IMR-90 (cell line): ENCODE measurements at regions not wholly inside any gene's neighbourhood (a gene's known extent, or its start where the extent isn't known, plus 50 kb on each side); places are given as distances from the start of the nearest gene placed in this dataset.

ENCODE experiments used
- ATAC-seq: fragments of 200-7000 bp; cut with Tn5 transposase; 2 replicates; pipeline ENCODE4 v1.9.1; 2020; ENCODE audit warnings: low read depth, mild to moderate bottlenecking, moderate library complexity
- BruUV-seq: library from RNA; stranded (reverse); fragments of 400-500 nt; replicated peaks from 2 replicates; lab custom pipeline; 2021; lab: Mats Ljungman, UMichigan
- CTCF ChIA-PET: fragments of 300-600 bp; formaldehyde crosslinking; extraction: SDS; loops from one replicate; lab custom pipeline; 2021; ENCODE audit warnings: antibody characterized with exemption; lab: Yijun Ruan, JAX
- POLR2A ChIA-PET: fragments of 300-600 bp; sonication (Branson Sonifier 250); formaldehyde crosslinking; loops from one replicate; lab custom pipeline; 2022; ENCODE audit warnings: antibody characterized with exemption; ENCODE audit not compliant: unreplicated experiment; lab: Charles Lee
- DNase-seq: peaks from one replicate; pipeline ENCODE4 v3.0.0; 2013
- H2AFZ ChIP-seq: replicated peaks from 2 replicates; pipeline ENCODE3; 2013; ENCODE audit warnings: low read length, mild to moderate bottlenecking; ENCODE audit not compliant: poor library complexity
- H2AK5ac ChIP-seq: 2 replicates; pipeline ENCODE4 v1.6.1; 2013; ENCODE audit warnings: low read depth, low read length, inconsistent platforms
- H2AK9ac ChIP-seq: replicated peaks from 2 replicates; pipeline ENCODE3; 2013; ENCODE audit warnings: mild to moderate bottlenecking, low read depth, low read length, moderate library complexity; ENCODE audit not compliant: poor library complexity
- H2BK120ac ChIP-seq: 2 replicates; pipeline ENCODE4 v1.6.1; 2013; ENCODE audit warnings: low read depth, low read length, inconsistent platforms
- H2BK15ac ChIP-seq: 3 replicates; pipeline ENCODE4 v1.6.1; 2013; ENCODE audit warnings: low read depth, low read length, inconsistent platforms
- H2BK20ac ChIP-seq: 2 replicates; pipeline ENCODE4 v1.6.1; 2013; ENCODE audit warnings: low read depth, mild to moderate bottlenecking, inconsistent platforms, low read length, moderate library complexity
- H2BK5ac ChIP-seq: 2 replicates; pipeline ENCODE4 v1.6.1; 2013; ENCODE audit warnings: mild to moderate bottlenecking, low read depth, low read length, inconsistent platforms; ENCODE audit not compliant: poor library complexity, severe bottlenecking
- H3K14ac ChIP-seq: replicated peaks from 2 replicates; pipeline ENCODE4 v1.6.1; 2013; ENCODE audit warnings: low read depth, low read length, inconsistent platforms
- H3K18ac ChIP-seq: 2 replicates; pipeline ENCODE4 v1.6.1; 2013; ENCODE audit warnings: low read depth, low read length, control low read depth
- H3K23ac ChIP-seq: 2 replicates; pipeline ENCODE4 v1.6.1; 2013; ENCODE audit warnings: low read depth, low read length, inconsistent platforms
- H3K27ac ChIP-seq: 2 replicates; pipeline ENCODE4 v1.5.1; 2013; ENCODE audit warnings: mild to moderate bottlenecking, control low read depth, low read length; ENCODE audit not compliant: insufficient read depth
- H3K27me3 ChIP-seq: 2 replicates; pipeline ENCODE4 v1.6.1; 2013; ENCODE audit warnings: low read length; ENCODE audit not compliant: control insufficient read depth, insufficient read depth
- H3K36me3 ChIP-seq: 2 replicates; pipeline ENCODE4 v1.6.1; 2013; ENCODE audit warnings: low read length, mixed read lengths; ENCODE audit not compliant: control insufficient read depth, insufficient read depth
- H3K4ac ChIP-seq: 2 replicates; pipeline ENCODE4 v1.6.1; 2013; ENCODE audit warnings: low read depth, low read length, inconsistent platforms
- H3K4me1 ChIP-seq: 2 replicates; pipeline ENCODE4 v1.6.1; 2013; ENCODE audit warnings: low read length, mixed read lengths; ENCODE audit not compliant: control insufficient read depth, insufficient read depth
- H3K4me2 ChIP-seq: 2 replicates; pipeline ENCODE4 v1.6.1; 2013; ENCODE audit warnings: low read depth, mild to moderate bottlenecking, control low read depth, low read length, moderate library complexity
- H3K4me3 ChIP-seq: 2 replicates; pipeline ENCODE4 v1.5.1; 2013; ENCODE audit warnings: low read depth, mild to moderate bottlenecking, control low read depth, low read length, moderate library complexity; ENCODE audit not compliant: insufficient read depth
- H3K56ac ChIP-seq: 2 replicates; pipeline ENCODE4 v1.6.1; 2013; ENCODE audit warnings: low read length, inconsistent platforms; ENCODE audit not compliant: insufficient read depth; ENCODE audit errors: extremely low read depth
- H3K79me1 ChIP-seq, 2 experiments: 2 replicates each; pipeline ENCODE4 v1.6.1; 2013; ENCODE audit warnings: low read length in 2 of 2, inconsistent platforms in 1 of 2, low read depth in 1 of 2
- H3K9ac ChIP-seq: 2 replicates; pipeline ENCODE4 v1.6.1; 2013; ENCODE audit warnings: low read depth, low read length, control low read depth
- H3K9me1 ChIP-seq: 2 replicates; pipeline ENCODE4 v1.6.1; 2013; ENCODE audit warnings: low read length, inconsistent platforms; ENCODE audit not compliant: insufficient read depth
- H3K9me3 ChIP-seq: 2 replicates; pipeline ENCODE4 v1.6.1; 2013; ENCODE audit warnings: low read length; ENCODE audit not compliant: control insufficient read depth, insufficient read depth
- H4K20me1 ChIP-seq: 2 replicates; pipeline ENCODE4 v1.6.1; 2013; ENCODE audit warnings: low read length, inconsistent platforms; ENCODE audit not compliant: insufficient read depth
- H4K5ac ChIP-seq: 2 replicates; pipeline ENCODE4 v1.6.1; 2013; ENCODE audit warnings: mild to moderate bottlenecking, low read depth, low read length, control low read depth
- H4K8ac ChIP-seq, 2 experiments: 2 replicates each; pipeline ENCODE4 v1.6.1; 2013; ENCODE audit warnings: low read depth in 2 of 2, low read length in 2 of 2, control low read depth in 1 of 2, inconsistent platforms in 1 of 2
- H4K91ac ChIP-seq: 2 replicates; pipeline ENCODE4 v1.6.1; 2013; ENCODE audit warnings: low read depth, low read length, inconsistent platforms; ENCODE audit not compliant: insufficient read depth
- FOS ChIP-seq: fragments of 150-350 bp; IDR thresholded peaks from 2 replicates; pipeline ENCODE4 v1.6.1; 2016; ENCODE audit warnings: low read depth, low read length
- RCOR1 ChIP-seq: IDR thresholded peaks from 2 replicates; pipeline ENCODE4 v1.6.1; 2012; ENCODE audit warnings: mild to moderate bottlenecking, low read length, improper control_type of control experiment; ENCODE audit not compliant: insufficient replicate concordance
- WGBS, 2 experiments: methylation state at CpG; one replicate each; pipeline versions ENCODE4 v1.1.5 to v1.1.7; 2013; ENCODE audit warnings: missing lambda C conversion rate in 2 of 2; ENCODE audit not compliant: insufficient read length in 1 of 2; ENCODE audit errors: extremely low coverage in 2 of 2; 5-methylcytosine and 5-hydroxymethylcytosine counted together
- dilution Hi-C: fragments of 300-500 bp; cut with HindIII; formaldehyde crosslinking; loops from one replicate; pipeline ENCODE4 v1.14.3; 2018; ENCODE audit warnings: low sequenced_read_pairs; ENCODE audit not compliant: unreplicated experiment
- in situ Hi-C: fragments of 300-500 bp; cut with MboI; formaldehyde crosslinking; loops from 3 replicates; pipeline ENCODE4 v1.14.3; 2019; ENCODE audit warnings: low sequenced_read_pairs, inconsistent platforms, mixed read lengths
- intact Hi-C: fragments of 100-400 bp; cut with micrococcal nuclease; formaldehyde crosslinking; loops from 2 replicates; pipeline ENCODE4 v1.10.0; 2022

GRCh38 chr15:59936741-59937140 is 67.4 kb upstream of the FOXB1 start:
- no peaks in the 10 kb centered on the region for H3K27me3 ChIP-seq
- no peak overlapping the region for H4K5ac ChIP-seq
- H3K36me3 ChIP-seq: no peaks in the 10 kb centered on the region
- no peak for DNase-seq
- no peak overlapping the region for H3K4me2 ChIP-seq
- no peak overlapping the region for H2BK5ac ChIP-seq
- H2BK20ac ChIP-seq: no peak overlapping the region
- in situ Hi-C loops: no loop called here
- no peak overlapping the region for H3K9ac ChIP-seq
- H3K4me3 ChIP-seq: no peak overlapping the region
- H3K23ac ChIP-seq: no peak overlapping the region
- H2AFZ ChIP-seq: no peak overlapping the region
- intact Hi-C loops: no loop called here
- H3K9me1 ChIP-seq: no peaks in the 10 kb centered on the region
- TF ChIP-seq RCOR1 (no peak), FOS (no peak)
- H2BK15ac ChIP-seq: no peak overlapping the region
- no peak overlapping the region for H3K14ac ChIP-seq
- ATAC-seq: no peak
- CTCF ChIA-PET: no interaction called here
- no peak overlapping the region for H4K91ac ChIP-seq
- WGBS, 2 experiments: 27% methylated on average over 3 of the region's 8 CpGs; no CpG with 5 or more reads in 1 of the 2 experiments
- H2BK120ac ChIP-seq: no peak overlapping the region
- no peak overlapping the region for H2AK9ac ChIP-seq
- BruUV-seq: no TSS peak
- H3K27ac ChIP-seq: no peak overlapping the region
- H3K18ac ChIP-seq: no peak overlapping the region
- H3K9me3 ChIP-seq: no peaks in the 10 kb centered on the region
- H4K20me1 ChIP-seq: no peaks in the 10 kb centered on the region
- dilution Hi-C loops: no loop called here
- no peak overlapping the region for H3K56ac ChIP-seq
- POLR2A ChIA-PET: no interaction called here
- no peak overlapping the region for H2AK5ac ChIP-seq
- no peaks in the 10 kb centered on the region for H3K79me1 ChIP-seq
- H4K8ac ChIP-seq: no peak overlapping the region
- H3K4me1 ChIP-seq: no peaks in the 10 kb centered on the region
- H3K4ac ChIP-seq: no peak overlapping the region
